ENCODE measurements at regions not wholly inside any gene's neighbourhood (a gene's known extent, or its start where the extent isn't known, plus 50 kb on each side); places are given as distances from the start of the nearest gene placed in this dataset.

DNA sequence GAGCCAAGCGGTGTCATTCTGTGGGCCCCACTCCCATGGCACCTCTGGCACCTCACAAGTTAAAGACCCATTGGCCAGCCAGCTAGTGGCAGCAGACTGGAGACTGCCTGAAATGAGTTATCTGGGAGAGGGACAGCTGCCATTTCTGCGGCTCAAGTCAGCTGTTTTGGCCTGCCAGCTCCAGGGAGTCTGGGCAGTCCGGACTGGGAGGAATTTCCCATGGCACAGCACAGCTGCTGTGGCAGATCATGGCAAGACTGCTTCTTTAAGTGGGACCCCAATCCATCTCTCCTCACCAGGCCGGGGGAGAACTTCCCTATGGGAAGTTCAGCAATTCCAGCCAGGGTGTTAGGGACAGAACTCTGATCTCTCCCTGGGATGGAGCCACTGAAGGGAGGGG is 2187.6 kb upstream of the CELF4 start:
- DNase-seq: no peak

- DNase-seq: no peak
Measured at GRCh38 chr18:39752351-39752750, 2186.8 kb upstream of the CELF4 start.

DNA sequence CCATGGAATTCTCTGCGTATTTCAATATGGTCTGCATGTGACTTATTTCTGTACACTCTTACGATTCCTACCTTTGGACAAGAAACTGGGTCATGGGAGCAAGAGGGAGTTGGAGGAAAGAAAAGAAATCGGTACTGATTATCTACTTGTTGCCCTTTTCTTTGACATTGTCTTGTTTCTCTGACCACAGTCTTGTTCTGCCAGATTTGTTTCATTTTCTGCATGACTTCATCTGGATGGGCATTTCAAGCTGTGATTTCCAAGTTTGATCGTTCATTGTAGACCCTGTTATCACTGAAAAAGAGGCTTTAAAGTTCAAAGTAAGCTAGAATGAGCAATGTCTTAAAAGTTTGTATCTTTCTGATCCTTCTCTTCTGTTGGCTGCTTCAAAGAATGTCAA is 2186.3 kb upstream of the CELF4 start:
- DNase-seq: no peak

DNA sequence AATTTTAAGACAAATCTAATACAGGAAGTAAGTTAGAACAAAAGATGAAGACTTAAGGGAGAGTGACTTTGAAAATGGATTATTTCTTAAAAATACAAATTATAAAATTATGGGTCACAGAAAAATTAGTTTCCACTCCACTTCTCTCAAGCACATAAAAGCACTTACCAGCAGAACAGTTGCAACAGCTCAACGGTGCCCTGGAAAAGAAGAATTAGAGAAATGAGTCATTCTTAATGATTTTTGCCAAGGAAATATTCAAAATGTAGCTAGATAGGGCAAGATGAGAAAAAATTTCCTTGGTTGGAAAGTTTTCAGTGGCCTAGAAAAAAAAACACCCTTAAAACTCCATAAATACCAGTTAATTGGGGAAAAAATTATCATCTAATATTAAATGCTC is 2185.6 kb upstream of the CELF4 start:
- no peak for DNase-seq

DNA sequence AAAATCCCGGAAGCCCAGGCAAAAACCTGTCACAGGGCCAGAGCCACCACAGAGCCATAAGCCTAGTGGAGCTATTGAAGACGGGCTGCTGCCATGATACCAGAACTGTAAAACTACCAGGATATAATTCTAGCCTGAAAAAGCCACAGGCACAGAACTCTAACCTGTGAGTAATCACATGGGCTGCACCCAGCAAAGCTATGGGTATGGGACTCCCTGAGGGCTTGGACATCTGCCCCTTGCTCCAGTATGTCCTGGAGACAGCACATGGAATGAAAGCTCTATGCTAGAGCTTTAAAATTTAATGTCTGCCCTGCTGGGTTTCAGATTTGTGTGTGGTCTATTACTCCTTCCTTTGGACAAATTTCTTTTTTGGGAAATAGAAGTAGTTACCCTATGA is 2183.6 kb upstream of the CELF4 start:
- no peak for DNase-seq

- DNase-seq: no peak
Measured at GRCh38 chr18:39748727-39749126, 2183.1 kb upstream of the CELF4 start.

DNA sequence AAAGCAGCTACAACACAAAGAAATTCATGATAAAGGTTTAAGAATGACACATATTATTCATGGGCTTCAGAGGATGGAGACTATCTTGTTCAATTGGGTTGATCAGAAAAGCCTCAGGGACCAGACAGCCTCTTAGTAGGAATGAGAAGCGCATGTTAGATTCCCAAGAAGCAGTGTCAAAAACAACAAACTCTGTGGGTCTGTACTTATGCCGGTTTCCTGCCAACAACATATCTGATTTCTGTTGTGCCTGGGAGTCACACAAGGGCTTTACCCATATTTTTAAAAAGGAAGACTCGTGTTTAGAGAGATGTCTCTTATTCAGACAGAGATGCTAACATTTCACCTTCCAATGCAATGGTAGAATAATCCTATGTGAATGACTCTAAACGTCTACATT is 2180.6 kb upstream of the CELF4 start:
- DNase-seq: no peak

DNA sequence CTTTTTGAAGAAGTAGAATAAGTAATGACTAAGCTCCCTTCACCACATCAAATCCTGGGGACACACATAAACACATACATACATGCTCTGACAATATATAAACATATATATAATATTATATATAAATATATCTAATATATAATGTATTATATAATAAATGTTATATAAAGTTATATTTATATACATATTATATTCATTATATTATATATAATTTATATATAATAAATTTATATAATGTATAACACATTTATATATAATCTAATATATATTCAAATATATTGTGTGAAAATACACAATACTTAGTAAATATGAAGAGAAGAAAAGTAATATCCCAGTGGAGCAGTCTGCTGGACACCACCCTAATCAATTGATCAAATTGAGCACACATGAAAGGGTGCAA is 2177.9 kb upstream of the CELF4 start:
- no peak for DNase-seq

DNA sequence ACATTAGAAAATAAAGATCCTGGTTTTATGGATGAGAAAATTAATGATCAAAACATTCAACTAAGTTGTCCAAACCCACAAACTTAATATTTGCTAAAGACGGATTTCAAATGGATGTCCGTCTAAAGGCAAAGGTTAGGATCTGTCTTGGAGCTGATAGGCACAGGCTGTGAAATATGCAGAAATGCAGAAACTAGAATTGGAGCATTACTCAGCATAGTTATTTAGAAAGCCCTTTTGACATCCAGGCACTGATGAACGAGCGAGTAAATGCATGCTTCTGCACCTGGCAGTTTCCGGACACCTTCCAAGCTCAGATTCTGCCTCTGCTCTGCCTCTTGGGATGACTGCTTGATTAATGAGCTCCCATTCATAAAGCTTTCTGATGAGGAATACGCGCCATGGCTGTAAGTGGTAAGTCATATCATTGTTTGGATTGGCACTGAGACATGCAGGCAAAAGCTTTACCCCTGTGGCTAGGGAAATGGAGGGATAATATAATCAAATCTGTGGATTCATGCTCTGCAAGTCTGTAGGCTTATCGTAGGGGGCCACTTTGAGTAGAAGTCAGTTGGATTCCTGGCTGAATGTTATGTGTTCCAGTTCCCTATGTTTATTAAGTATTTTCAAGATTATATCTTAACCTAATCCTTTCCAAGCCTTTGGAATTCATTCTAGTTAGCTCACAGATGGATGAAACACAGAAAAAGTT is 2176.3 kb upstream of the CELF4 start:
- DNase-seq: peak; percentile 15

DNA sequence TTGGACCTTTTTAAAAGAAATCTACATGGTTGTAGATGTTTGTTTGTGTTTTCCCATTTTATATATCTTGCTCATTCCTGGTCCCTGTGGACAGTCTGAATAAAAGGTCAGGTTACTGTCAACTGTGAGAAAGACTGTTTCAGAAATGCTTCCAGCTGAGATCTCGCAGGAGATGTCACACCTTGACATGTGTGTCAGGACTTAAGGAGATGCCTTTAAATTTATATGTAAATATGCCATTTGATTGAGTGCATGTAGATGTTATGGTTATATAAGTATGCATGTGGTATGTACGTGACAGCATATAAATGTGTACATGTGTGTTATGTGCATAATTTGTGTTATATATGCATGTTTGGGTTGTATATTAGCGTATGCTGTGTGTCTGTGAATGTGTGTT is 2172.3 kb upstream of the CELF4 start:
- no peak for DNase-seq

DNA sequence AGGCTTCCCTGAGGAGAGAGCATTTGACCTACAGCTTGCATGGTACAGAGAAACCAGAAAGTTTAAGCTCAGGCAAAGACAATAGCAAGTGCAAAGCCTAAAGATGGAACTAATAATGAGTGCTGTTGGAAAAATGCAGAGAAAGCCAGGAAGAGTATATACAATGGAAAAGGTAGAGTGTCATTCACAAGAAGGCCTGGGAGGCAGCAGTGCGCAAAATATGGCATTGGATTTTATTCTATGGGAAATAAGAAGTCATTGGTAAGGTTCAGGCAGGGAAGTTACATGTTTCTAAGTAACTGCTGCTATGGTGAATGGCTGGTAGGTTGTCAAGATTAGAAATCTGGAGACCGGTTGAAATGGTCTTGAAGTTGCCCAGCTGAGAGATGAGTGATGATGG is 2167.3 kb upstream of the CELF4 start:
- DNase-seq: no peak

DNA sequence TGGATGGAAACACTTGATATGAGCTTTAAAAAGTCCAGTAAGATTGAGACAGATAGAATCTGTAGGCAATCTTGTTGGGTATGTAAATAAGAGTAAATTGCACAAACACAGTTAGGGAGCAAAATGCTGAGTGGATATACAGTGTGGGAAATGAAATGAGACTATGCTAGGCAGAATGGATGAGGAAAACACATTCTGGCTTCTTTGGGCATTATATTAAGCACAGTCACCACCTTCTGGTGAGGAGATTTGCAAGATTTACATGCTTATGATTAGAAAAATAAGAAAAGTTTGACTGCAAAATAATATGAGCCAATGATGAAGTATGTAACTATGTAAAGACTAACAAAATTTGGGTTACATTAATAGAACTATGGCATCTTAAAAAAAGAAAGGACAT is 2165.0 kb upstream of the CELF4 start:
- no peak for DNase-seq

DNA sequence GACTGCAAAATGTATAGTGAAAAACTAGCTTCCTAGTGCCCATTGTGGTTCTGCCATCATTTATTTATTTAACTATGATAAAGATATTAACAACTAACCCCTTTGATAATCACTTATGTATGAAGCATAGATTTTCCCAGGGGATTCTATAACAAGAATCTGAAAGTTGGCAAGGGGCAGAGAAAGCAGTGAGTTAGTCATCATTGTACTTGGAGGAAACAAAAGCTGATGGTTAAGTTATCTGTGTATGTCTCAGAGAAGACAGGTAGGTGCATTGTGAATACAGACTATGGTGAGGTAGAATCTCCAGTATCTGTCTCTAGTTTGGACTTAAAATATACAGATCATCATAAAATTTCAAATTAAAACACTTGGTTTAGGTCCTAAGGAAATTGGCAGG is 2159.1 kb upstream of the CELF4 start:
- DNase-seq: no peak

DNA sequence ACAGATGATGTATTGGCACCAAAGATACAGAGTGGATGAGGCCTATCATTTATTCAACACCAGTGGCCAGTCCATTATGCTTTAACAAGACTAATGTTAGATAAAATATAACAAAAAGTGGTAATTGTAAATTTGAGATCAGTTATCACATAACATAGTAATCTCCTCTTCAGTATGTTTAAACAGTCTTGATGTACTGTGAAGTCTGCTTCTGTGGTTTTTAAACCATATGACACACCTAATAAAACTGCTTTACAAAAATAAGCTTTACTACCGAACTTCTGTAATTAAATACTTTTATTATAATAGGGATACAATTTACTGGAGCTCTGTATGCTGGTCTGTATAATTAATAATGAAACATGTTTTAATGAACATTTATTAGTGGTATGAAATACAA is 2156.1 kb upstream of the CELF4 start:
- no peak for DNase-seq

GRCh38 chr18:39713961-39714360 is 2148.4 kb upstream of the CELF4 start:
- no peak for DNase-seq

GRCh38 chr18:39711701-39712100 is 2146.1 kb upstream of the CELF4 start:
- DNase-seq: no peak

- no peak for DNase-seq
Measured at GRCh38 chr18:39705362-39705761, 2139.8 kb upstream of the CELF4 start.

GRCh38 chr18:39702888-39703287 is 2137.3 kb upstream of the CELF4 start:
- no peak for DNase-seq

DNA sequence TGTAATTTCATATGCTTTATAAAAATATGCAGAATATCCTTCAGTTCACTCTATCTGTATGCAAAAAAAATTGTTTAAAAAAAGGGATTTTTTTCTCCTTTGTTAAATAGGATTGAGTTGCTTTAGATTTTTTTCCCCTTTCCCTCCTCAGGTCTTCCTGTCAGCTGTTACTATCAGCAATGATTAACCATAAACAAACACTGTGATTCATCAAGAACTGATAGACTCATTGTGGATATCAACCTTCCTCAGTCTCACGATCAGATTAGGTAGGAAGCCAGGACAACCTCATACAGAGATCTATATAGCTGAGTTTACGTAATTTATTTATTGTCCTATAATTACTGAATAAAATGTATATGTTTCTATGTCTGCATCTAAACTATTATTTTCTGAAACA is 2136.2 kb upstream of the CELF4 start:
- no peak for DNase-seq

DNA sequence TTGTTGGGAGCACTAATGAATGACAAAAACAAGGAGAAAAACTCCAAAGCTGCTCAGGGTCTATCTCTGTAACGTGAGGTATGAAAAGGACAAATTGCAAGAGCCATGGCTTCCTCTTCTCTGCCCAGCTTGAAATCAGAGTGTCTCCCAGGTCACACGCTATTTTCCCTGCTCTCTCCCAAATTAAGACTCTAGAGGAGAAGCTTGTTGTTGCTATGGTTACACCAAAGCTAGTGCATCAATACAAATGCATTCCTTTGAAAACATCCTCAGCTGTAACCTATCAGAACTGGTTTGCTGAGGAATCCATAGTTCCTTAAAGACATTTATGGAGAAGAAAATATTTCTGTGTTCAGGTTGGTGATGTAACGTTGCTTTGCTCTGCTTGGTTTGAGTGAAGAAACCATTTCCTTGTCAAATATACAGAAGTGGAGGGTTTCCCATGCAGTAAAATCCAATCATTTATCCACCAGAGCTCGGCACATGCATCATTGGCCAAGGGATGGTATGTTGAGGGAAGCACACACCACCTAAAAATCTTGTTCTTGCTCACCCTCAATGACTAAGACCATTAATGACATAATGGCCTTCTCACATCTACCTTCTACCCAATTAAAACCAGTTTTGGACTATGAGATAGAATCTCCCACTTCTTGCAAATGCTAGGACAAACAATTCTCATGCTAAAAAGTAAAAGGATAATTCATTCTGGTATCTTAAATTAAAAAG is 2135.6 kb upstream of the CELF4 start:
- no peak for DNase-seq

DNA sequence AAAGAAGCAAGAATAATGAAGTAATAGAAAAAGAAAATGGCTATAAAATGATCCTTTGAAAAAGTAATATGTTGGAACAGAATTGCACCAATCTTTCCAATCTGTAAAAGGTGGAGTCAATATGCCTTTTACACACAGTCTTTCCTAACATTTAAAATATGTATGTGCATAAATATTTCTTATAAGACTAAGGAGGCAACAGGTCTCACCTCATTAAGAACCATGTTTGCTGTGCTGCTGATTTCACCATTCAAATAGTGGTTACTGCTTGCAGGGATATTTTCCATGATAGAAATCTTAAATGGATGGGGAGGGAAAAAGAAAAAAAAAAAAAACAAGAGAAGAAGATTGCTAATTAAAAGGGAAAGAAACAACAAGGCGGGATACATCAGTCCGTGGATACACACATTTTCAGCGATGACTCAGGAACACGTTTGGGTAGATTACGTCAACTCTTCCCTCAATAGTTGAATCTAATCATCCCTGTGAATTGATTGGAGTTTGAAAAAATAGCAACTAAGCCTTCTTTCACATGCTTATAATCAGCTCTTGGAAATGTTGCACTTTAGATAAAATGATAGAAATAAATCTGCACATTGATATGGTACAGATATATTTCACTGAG is 2133.9 kb upstream of the CELF4 start:
- no peak for DNase-seq

DNA sequence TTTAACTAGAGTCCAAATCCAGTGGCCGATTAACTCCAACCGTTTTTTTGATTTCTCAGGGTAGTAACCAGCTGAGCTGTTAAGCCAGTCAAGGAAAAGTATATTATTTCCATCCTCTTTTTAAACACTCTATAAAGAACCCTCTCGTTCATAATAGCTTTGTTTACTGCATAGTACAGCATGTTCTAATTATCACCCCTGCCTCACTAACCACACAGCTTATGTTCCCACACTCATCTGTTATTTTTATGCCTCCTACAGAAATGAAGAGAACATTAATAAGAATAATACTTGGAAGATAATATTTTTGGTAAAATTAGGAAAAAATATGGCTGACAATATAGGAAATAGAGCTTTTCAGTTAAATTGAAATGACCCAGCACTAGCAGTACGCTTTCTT is 2132.8 kb upstream of the CELF4 start:
- DNase-seq: no peak

DNA sequence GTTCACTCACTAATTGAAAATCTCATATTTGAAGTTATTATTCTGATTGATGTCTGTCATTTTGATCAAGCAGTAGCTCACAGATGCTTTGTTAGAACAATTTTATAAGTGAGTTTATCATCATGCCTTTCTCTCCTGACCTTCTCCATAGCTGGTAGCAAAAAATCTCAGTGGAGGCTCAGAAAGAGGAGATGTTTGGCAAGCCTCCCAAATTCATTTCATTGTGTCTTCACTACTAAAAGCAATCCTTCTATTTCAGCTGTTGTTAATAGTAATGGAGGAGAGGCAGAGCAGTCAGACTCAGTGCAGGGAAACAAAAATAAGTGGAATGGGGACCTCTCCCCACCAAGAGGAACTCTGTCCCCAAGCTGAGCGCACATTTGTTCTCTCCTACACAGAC is 2127.8 kb upstream of the CELF4 start:
- no peak for DNase-seq

DNA sequence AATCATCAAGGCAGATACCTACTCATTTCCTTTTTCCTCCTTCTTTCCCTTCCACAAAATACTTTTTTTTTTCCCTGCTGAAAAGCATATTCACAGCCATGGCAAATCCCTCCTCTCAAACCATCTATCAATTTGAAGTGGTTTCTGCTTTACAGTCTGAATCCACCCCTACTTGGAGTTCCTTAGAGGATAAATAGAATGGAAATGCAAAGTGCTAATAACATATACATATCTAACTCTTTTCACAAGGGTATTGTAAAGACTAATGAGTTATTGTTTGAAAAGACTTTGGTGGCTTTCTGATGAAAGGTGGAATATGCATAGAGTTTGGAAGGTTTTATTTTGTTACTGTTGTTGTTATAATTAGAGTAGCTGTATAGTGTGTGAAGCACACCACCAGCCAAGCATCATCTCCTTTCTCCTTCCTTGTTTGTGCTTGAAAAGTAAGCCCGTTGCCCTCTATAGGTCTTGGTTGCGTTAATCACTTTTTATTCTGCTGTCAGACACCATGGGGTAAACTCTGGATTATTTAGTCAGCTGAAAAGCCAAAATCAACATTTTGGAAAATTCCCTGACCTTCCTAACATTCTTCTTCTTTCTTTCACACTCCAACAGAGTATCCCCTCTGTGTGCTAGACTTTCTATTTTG is 2126.9 kb upstream of the CELF4 start:
- no peak for DNase-seq

Data from femur (tissue), 1 donor.